ENCODE measurements at regions not wholly inside any gene's neighbourhood (a gene's known extent, or its start where the extent isn't known, plus 50 kb on each side); places are given as distances from the start of the nearest gene placed in this dataset.

DNA sequence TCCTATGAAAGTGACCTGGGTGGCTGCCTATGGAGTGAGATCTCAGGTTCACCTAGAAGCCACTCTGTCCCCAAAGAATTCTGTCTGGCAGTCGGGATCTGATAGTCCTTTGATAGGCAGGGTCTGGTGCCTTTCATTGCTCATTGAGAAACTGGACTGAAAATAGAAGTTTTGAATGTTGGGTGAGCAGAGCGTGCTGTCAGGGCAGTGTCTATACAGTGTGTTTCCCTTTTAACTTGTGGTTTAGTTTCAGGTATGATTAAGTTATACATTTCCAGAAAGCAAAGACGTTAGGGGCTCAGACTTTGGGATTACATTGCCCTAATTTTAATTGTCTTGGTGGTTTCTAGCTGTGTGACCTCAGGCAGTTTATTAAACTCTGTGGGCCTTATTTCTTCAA is 111.3 kb upstream of the PAX6 start:
- Histone ChIP-seq H3K4me1 (ENCODE audit: control insufficient read depth, low read depth, low read length) (no peaks in the 10 kb centered on the region), H3K4me3 (ENCODE audit: low read length) (no peak overlapping the region), H3K9me3 (ENCODE audit: control insufficient read depth, low read depth, low read length) (no peaks in the 10 kb centered on the region), H3K27me3 (ENCODE audit: control insufficient read depth, insufficient read depth, low read length) (no peaks in the 10 kb centered on the region), H3K27ac (ENCODE audit: low read length) (no peak overlapping the region), H3K9ac (ENCODE audit: low read length) (no peak overlapping the region), H3K36me3 (ENCODE audit: control insufficient read depth, low read depth, low read length) (no peaks in the 10 kb centered on the region)

DNA sequence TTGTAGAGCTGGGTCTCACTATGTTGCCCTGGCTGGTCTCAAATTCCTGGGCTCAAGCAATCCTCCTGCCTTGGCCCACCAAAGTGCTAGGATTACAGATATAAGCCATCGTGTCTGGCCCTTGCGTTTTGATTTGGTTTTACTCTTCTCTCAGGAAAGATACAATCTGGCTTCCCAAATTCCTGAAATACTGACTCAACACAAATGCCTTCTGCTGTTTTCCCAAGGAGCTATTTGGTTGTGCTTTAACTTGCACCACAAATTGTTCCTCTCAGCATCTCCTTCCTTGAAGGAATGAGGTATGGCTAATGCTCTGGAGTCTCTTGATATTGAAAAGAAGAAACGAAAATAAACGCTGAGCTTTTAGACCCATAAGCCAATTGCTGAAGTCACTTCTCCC is 110.0 kb upstream of the PAX6 start:
- no peak overlapping the region for H3K27ac ChIP-seq (ENCODE audit: low read length)
- no peaks in the 10 kb centered on the region for H3K4me1 ChIP-seq (ENCODE audit: control insufficient read depth, low read depth, low read length)
- H3K4me3 ChIP-seq (ENCODE audit: low read length): no peak overlapping the region
- no peaks in the 10 kb centered on the region for H3K27me3 ChIP-seq (ENCODE audit: control insufficient read depth, insufficient read depth, low read length)
- no peaks in the 10 kb centered on the region for H3K36me3 ChIP-seq (ENCODE audit: control insufficient read depth, low read depth, low read length)
- H3K9ac ChIP-seq (ENCODE audit: low read length): no peak overlapping the region
- H3K9me3 ChIP-seq (ENCODE audit: control insufficient read depth, low read depth, low read length): no peaks in the 10 kb centered on the region

DNA sequence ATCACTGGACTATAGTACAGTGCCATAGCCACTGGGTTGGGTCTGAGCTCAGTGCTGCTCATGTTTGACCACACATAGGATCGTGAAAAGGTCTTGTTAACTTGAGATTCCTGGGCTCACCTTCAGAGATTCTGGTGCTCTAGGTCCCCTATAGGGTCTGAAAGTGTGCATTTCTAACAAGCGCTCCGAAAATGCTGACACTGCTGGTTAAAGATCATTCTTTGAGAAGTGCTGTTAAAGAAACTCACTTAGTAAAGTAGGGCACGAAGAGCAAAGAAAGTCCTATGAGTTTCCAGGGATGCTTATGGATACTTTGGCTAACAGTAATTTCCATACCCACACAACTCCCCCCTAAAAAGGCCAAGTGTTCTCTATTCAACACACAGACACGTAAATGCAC is 108.1 kb upstream of the PAX6 start:
- Histone ChIP-seq H3K9me3 (ENCODE audit: control insufficient read depth, low read depth, low read length) (no peaks in the 10 kb centered on the region), H3K36me3 (ENCODE audit: control insufficient read depth, low read depth, low read length) (no peaks in the 10 kb centered on the region), H3K27me3 (ENCODE audit: control insufficient read depth, insufficient read depth, low read length) (no peaks in the 10 kb centered on the region), H3K9ac (ENCODE audit: low read length) (no peak overlapping the region), H3K4me1 (ENCODE audit: control insufficient read depth, low read depth, low read length) (no peaks in the 10 kb centered on the region), H3K4me3 (ENCODE audit: low read length) (no peak overlapping the region), H3K27ac (ENCODE audit: low read length) (no peak overlapping the region)

DNA sequence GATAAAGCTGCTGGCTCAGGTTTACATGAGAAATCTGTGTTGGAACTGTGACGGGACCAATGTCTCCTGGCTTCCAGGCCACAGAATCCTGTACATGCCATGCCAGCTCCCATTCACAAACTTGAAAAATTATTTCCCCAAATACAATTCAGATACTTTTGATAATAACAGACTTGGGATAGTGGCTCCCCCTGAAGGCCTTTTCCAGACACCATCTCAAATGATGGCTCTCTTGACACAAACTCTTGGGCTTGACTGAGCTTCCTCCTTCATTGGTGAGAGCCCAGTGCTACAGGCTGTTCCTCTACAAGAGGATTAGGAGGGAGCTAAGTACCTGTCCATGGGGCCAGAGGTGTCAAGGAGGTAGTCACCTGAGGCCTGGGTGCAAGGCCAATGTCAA is 104.7 kb upstream of the PAX6 start:
- Histone ChIP-seq H3K27me3 (ENCODE audit: control insufficient read depth, insufficient read depth, low read length) (no peaks in the 10 kb centered on the region), H3K36me3 (ENCODE audit: control insufficient read depth, low read depth, low read length) (no peaks in the 10 kb centered on the region), H3K4me1 (ENCODE audit: control insufficient read depth, low read depth, low read length) (no peaks in the 10 kb centered on the region), H3K9me3 (ENCODE audit: control insufficient read depth, low read depth, low read length) (no peaks in the 10 kb centered on the region), H3K4me3 (ENCODE audit: low read length) (no peak overlapping the region), H3K9ac (ENCODE audit: low read length) (no peak overlapping the region), H3K27ac (ENCODE audit: low read length) (no peak overlapping the region)

DNA sequence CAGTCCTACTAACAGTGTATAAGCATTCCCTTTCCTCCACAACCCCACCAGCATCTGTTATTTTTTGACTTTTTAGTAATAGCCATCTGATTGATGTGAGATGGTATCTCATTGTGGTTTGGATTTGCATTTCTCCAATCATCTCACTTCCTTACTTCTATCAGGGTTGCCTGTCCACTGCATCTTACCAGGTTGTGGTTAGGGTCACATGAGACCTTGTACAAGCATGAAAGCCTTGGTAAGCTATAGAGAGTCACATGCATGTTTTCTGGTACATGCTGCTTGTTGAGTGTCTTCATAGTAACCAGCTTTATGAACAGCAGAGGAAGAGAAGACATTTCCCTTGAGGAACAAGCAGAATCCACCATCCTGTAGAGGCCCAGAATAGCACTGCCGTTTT is 102.9 kb upstream of the PAX6 start:
- H3K9ac ChIP-seq (ENCODE audit: low read length): no peak overlapping the region
- H3K27me3 ChIP-seq (ENCODE audit: control insufficient read depth, insufficient read depth, low read length): no peaks in the 10 kb centered on the region
- H3K36me3 ChIP-seq (ENCODE audit: control insufficient read depth, low read depth, low read length): no peaks in the 10 kb centered on the region
- H3K4me3 ChIP-seq (ENCODE audit: low read length): no peak overlapping the region
- no peaks in the 10 kb centered on the region for H3K9me3 ChIP-seq (ENCODE audit: control insufficient read depth, low read depth, low read length)
- H3K27ac ChIP-seq (ENCODE audit: low read length): no peak overlapping the region
- no peaks in the 10 kb centered on the region for H3K4me1 ChIP-seq (ENCODE audit: control insufficient read depth, low read depth, low read length)

DNA sequence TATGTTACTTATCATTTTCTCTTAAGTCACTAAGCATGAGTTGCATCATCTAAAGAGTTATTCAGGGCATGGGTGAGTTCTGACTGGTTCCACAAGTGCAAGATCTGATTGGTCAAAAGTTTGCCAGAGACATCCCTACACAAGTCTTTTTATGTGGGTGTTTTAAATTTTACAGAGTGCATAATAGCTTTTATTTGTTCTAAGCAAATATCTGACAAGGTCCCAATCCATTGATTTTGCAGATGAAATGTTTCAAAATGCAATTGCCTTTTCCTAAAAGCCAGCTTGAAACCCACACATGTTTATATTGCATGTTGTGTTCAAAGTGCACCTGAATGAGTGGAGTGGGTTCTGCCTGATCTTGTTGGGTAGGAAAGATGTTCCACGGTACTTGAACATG is 101.7 kb upstream of the PAX6 start:
- Histone ChIP-seq H3K27me3 (ENCODE audit: control insufficient read depth, insufficient read depth, low read length) (no peaks in the 10 kb centered on the region), H3K27ac (ENCODE audit: low read length) (no peak overlapping the region), H3K36me3 (ENCODE audit: control insufficient read depth, low read depth, low read length) (no peaks in the 10 kb centered on the region), H3K9me3 (ENCODE audit: control insufficient read depth, low read depth, low read length) (no peaks in the 10 kb centered on the region), H3K4me3 (ENCODE audit: low read length) (no peak overlapping the region), H3K9ac (ENCODE audit: low read length) (no peak overlapping the region), H3K4me1 (ENCODE audit: control insufficient read depth, low read depth, low read length) (no peaks in the 10 kb centered on the region)

DNA sequence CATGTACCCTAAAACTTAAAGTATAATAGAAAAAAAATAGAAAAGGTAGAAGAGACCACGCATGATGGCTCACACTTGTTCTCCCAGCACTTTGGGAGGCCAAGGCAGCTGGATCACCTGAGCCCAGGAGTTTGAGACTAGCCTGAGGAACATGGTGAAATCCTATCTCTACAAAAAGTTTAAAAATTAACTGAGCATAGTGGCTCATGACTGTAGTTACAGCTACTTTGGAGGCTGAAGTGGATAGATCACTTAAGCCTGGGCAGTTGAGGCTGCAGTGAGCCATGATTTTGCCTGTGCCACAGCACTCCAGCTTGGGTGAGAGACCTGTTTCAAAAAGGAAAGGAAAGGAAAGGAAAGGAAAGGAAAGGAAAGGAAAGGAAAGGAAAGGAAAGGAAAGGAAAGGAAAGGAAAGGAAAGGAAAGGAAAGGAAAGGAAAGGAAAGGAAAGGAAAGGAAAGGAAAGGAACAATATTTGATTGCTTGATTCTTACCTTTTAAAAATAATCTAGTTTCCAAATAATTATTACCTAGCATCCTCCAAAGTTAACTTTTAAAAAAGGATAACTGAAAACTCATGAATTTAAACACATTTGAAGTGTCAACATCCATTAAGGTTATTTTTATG is 99.9 kb upstream of the PAX6 start:
- H3K9ac ChIP-seq (ENCODE audit: low read length): no peak overlapping the region
- H3K9me3 ChIP-seq (ENCODE audit: control insufficient read depth, low read depth, low read length): no peaks in the 10 kb centered on the region
- H3K27ac ChIP-seq (ENCODE audit: low read length): no peak overlapping the region
- H3K4me1 ChIP-seq (ENCODE audit: control insufficient read depth, low read depth, low read length): no peaks in the 10 kb centered on the region
- H3K27me3 ChIP-seq (ENCODE audit: control insufficient read depth, insufficient read depth, low read length): no peaks in the 10 kb centered on the region
- H3K36me3 ChIP-seq (ENCODE audit: control insufficient read depth, low read depth, low read length): no peaks in the 10 kb centered on the region
- no peak overlapping the region for H3K4me3 ChIP-seq (ENCODE audit: low read length)

DNA sequence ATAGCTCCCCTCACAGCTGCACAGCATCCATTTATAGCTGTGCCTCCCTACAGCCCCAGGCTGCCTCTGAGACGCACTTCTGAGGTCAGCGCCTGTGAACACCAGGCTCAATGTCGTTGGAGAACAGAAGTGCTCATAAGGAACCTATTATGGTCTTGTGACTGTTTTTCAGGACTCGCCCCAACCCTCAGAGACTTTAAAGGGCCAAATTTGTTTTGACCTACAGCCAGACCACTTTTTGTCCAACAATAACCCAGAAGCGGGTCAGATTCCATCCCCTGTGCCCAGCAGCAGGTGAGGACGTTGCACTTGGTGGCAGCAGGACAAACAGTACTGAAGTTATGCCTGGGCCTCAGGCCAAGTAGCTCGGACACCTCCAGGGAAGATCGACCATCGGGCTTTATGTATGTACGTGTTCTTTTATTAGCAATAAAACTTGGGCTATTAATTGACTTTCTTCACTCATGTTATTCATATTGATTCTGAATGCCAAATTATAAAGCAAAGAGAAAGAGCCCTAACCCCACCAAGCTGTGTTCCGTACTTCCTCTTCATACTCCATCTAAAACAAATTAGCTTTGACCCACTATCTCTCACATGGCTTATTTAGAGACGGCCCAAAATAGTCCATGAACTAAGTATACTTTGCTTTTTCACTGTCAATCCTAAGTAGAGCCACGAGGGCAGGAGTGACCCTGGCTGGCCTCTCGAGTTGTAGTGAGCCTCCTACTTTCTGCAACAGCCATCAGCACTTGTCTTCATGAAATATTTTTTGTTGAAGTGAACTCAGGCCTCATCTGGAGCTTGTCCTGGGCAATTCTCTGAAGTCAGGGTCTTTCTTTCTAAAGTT is 92.3 kb upstream of the PAX6 start:
- Histone ChIP-seq H3K36me3 (ENCODE audit: control insufficient read depth, low read depth, low read length) (no peaks in the 10 kb centered on the region), H3K4me3 (ENCODE audit: low read length) (no peak overlapping the region), H3K27me3 (ENCODE audit: control insufficient read depth, insufficient read depth, low read length) (no peaks in the 10 kb centered on the region)

DNA sequence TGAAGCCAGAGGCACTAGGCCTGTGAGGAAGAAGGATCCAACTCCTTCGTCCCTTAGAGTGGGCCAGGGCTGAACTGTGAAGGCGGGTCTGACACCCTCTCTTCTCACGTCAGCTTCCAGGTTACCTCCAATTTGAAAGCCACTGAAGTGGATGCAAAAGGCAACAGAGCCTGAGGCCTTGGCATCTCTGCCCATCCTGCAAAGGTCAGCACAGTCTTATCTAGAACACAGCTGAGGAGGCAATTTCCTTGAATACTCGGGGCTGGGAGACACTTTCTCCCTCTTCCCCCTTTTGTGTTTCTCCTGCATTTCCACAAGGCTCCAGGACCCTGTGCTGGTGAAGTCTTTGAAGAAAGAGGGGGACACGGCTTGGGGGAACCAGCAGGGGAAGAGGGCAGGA is 91.6 kb upstream of the PAX6 start:
- no peak overlapping the region for H3K4me3 ChIP-seq (ENCODE audit: low read length)
- H3K9me3 ChIP-seq (ENCODE audit: control insufficient read depth, low read depth, low read length): no peaks in the 10 kb centered on the region
- no peaks in the 10 kb centered on the region for H3K36me3 ChIP-seq (ENCODE audit: control insufficient read depth, low read depth, low read length)
- H3K4me1 ChIP-seq (ENCODE audit: control insufficient read depth, low read depth, low read length): no peaks in the 10 kb centered on the region
- H3K27ac ChIP-seq (ENCODE audit: low read length): no peak overlapping the region
- H3K9ac ChIP-seq (ENCODE audit: low read length): no peak overlapping the region
- no peaks in the 10 kb centered on the region for H3K27me3 ChIP-seq (ENCODE audit: control insufficient read depth, insufficient read depth, low read length)

More for the DNA sequence above, 92.3 kb upstream of the PAX6 start:
- H3K27ac ChIP-seq (ENCODE audit: low read length): no peak overlapping the region
- no peaks in the 10 kb centered on the region for H3K4me1 ChIP-seq (ENCODE audit: control insufficient read depth, low read depth, low read length)
- H3K9me3 ChIP-seq (ENCODE audit: control insufficient read depth, low read depth, low read length): no peaks in the 10 kb centered on the region
- no peak overlapping the region for H3K9ac ChIP-seq (ENCODE audit: low read length)

DNA sequence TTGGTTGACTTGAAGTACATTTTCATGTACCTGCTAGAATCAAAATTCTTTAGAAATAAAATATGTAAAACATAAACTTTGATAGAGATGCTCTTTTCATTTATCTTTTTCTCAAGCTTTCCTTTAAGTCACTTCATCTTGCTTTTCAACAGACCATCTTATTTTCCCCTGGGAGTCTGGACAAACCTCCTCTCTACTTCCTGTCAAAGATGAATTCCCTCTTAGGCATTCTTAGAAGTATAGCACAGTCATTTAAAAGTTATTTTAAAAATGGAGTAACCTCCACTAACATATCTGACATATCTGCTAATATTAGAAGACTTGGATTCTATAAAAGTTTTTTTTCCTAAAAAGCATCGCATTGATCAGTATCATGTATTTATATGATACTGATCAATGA is 84.8 kb upstream of the PAX6 start:
- Histone ChIP-seq H3K4me3 (ENCODE audit: low read length) (no peak overlapping the region), H3K36me3 (ENCODE audit: control insufficient read depth, low read depth, low read length) (no peaks in the 10 kb centered on the region), H3K27ac (ENCODE audit: low read length) (no peak overlapping the region), H3K9me3 (ENCODE audit: control insufficient read depth, low read depth, low read length) (no peaks in the 10 kb centered on the region), H3K9ac (ENCODE audit: low read length) (no peak overlapping the region), H3K27me3 (ENCODE audit: control insufficient read depth, insufficient read depth, low read length) (no peaks in the 10 kb centered on the region), H3K4me1 (ENCODE audit: control insufficient read depth, low read depth, low read length) (no peaks in the 10 kb centered on the region)

DNA sequence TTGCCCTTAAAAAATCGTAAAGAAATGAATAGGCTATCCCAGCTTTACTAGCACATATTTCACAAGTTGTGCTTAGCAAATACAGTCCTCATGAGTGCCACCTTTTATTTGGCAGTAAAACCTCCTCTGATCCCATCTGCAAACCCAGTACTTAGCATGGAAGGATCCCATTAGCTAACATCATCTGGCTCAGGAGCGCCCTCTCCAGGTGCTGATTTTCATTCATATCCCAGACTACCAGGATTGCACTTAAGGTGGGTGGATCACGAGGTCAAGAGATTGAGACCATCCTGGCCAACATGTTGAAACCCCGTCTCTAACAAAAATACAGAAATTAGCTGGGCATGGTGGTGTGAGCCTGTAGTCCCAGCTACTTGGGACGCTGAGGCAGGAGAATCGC is 76.1 kb upstream of the PAX6 start:
- Histone ChIP-seq H3K4me3 (ENCODE audit: low read length) (no peak overlapping the region), H3K4me1 (ENCODE audit: control insufficient read depth, low read depth, low read length) (peaks cover 26% of the 10 kb centered on the region), H3K9me3 (ENCODE audit: control insufficient read depth, low read depth, low read length) (no peaks in the 10 kb centered on the region), H3K36me3 (ENCODE audit: control insufficient read depth, low read depth, low read length) (no peaks in the 10 kb centered on the region), H3K27me3 (ENCODE audit: control insufficient read depth, insufficient read depth, low read length) (no peaks in the 10 kb centered on the region), H3K27ac (ENCODE audit: low read length) (no peak overlapping the region), H3K9ac (ENCODE audit: low read length) (no peak overlapping the region)

DNA sequence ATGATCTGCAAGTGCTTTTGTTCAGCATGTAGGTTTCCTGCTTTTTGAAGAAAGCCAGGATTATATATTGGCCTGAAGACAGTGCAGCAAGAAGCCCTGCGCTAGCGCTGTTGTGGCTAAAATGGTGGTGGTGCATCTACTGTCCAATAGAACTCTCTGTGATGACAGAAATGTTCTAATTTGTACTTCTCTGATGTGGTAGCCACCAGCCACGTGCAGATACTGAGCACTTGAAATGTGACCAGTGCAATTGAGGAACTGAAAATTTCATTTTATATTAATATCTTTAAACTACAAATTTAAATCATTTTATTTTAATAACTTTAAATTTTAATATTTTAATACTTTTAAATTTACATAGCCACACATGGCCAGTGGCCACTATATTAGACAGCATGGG is 73.0 kb upstream of the PAX6 start:
- no peak overlapping the region for H3K4me3 ChIP-seq (ENCODE audit: low read length)
- H3K27me3 ChIP-seq (ENCODE audit: control insufficient read depth, insufficient read depth, low read length): no peaks in the 10 kb centered on the region
- H3K27ac ChIP-seq (ENCODE audit: low read length): no peak overlapping the region
- H3K36me3 ChIP-seq (ENCODE audit: control insufficient read depth, low read depth, low read length): no peaks in the 10 kb centered on the region
- H3K9ac ChIP-seq (ENCODE audit: low read length): no peak overlapping the region
- peaks cover 29% of the 10 kb centered on the region for H3K4me1 ChIP-seq (ENCODE audit: control insufficient read depth, low read depth, low read length)
- no peaks in the 10 kb centered on the region for H3K9me3 ChIP-seq (ENCODE audit: control insufficient read depth, low read depth, low read length)

Measured in iPS-18a (cell line).